HL-60 (cell line): ENCODE measurements at regions not wholly inside any gene's neighbourhood (a gene's known extent, or its start where the extent isn't known, plus 50 kb on each side); places are given as distances from the start of the nearest gene placed in this dataset.

Experiments used
- DNase-seq, 2 experiments: peaks; one replicate each; pipeline ENCODE4 v3.0.0-alpha.2; 2010 to 2020; ENCODE audit warnings: low read depth in 1 of 2, low spot score in 1 of 2
- H3K27ac ChIP-seq: fragments of 250-450 bp; sonication (Bioruptor Pico); replicated peaks from 2 replicates; pipeline ENCODE4 v1.5.1; 2020; ENCODE audit warnings: mild to moderate bottlenecking, moderate library complexity
- H3K27me3 ChIP-seq: fragments of 250-450 bp; sonication (Bioruptor Pico); 2 replicates; pipeline ENCODE4 v1.5.1; 2021; ENCODE audit warnings: mild to moderate bottlenecking, moderate library complexity; ENCODE audit not compliant: insufficient read depth, poor library complexity, severe bottlenecking
- H3K4me3 ChIP-seq: replicated peaks from 2 replicates; pipeline ENCODE4 v1.5.1; 2011; ENCODE audit warnings: mild to moderate bottlenecking, control low read depth, low read length; ENCODE audit not compliant: insufficient read depth
- GABPA ChIP-seq: IDR thresholded peaks from 2 replicates; pipeline ENCODE4 v1.6.1; 2012; ENCODE audit warnings: low read depth
- POLR2AphosphoS5 ChIP-seq: IDR thresholded peaks from 2 replicates; pipeline ENCODE4 v1.6.1; 2012; ENCODE audit warnings: low read depth
- SPI1 ChIP-seq: IDR thresholded peaks from 2 replicates; pipeline ENCODE4 v1.6.1; 2012; ENCODE audit warnings: low read depth, mild to moderate bottlenecking, borderline replicate concordance
- TF ChIP-seq, protein P1 (sequence below): IDR thresholded peaks from 2 replicates; pipeline ENCODE4 v1.6.1; 2012; ENCODE audit warnings: low read depth; ENCODE audit not compliant: insufficient replicate concordance
- TF ChIP-seq, protein P2 (sequence below): IDR thresholded peaks from one replicate; pipeline ENCODE4 v1.5.1; 2011; ENCODE audit warnings: low read length, control low read depth, inconsistent platforms; ENCODE audit not compliant: insufficient read depth

DNA sequence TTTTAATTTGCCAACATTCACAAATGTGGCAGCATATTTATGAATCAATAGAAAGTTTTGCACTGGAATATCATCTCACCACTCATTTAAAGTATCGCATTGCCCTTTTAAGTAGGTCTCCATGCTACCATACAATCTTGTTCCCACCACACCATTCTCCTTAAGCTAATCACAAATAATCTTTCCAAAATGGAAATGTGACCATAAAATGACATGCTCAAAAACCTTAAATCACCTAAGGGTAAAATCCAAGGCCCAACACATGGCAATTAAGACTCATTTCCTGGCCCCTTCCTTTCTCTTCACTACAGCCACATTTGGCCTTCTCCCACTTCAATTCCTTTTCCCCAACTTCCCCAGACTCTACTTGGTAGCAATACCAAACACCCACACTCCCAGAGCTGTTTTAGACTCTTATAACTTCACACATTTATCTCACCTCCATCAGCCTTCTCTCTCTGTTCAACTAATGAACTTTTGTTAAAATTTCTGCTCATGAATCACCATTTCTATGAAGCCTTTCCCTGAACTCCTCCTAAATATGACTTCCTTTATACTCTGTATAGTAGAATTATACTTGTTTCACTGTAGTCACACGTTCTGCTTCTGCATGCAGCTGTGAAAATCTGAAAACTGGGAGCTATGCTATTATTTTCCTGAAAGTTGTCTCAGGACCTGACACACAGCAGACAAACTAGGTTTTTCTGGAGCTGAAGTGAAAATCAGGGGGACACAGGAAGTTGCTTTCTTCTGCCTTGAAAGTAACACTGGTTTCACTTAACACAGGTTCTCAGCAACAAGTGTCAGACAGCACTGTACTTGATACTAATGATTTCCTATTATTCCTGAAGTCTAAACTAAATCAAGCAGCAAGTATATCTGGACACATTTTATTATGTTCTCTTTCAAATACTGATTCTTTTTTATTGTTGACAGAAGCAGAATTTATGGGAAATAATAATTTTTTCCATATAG lies 303.9 kb downstream of the ZEB2 start:
- TF ChIP-seq POLR2AphosphoS5 = no peak
- TF ChIP-seq, protein P1, sequence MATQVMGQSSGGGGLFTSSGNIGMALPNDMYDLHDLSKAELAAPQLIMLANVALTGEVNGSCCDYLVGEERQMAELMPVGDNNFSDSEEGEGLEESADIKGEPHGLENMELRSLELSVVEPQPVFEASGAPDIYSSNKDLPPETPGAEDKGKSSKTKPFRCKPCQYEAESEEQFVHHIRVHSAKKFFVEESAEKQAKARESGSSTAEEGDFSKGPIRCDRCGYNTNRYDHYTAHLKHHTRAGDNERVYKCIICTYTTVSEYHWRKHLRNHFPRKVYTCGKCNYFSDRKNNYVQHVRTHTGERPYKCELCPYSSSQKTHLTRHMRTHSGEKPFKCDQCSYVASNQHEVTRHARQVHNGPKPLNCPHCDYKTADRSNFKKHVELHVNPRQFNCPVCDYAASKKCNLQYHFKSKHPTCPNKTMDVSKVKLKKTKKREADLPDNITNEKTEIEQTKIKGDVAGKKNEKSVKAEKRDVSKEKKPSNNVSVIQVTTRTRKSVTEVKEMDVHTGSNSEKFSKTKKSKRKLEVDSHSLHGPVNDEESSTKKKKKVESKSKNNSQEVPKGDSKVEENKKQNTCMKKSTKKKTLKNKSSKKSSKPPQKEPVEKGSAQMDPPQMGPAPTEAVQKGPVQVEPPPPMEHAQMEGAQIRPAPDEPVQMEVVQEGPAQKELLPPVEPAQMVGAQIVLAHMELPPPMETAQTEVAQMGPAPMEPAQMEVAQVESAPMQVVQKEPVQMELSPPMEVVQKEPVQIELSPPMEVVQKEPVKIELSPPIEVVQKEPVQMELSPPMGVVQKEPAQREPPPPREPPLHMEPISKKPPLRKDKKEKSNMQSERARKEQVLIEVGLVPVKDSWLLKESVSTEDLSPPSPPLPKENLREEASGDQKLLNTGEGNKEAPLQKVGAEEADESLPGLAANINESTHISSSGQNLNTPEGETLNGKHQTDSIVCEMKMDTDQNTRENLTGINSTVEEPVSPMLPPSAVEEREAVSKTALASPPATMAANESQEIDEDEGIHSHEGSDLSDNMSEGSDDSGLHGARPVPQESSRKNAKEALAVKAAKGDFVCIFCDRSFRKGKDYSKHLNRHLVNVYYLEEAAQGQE = no peak
- TF ChIP-seq GABPA = no peak
- TF ChIP-seq SPI1 = no peak
- TF ChIP-seq, protein P2, sequence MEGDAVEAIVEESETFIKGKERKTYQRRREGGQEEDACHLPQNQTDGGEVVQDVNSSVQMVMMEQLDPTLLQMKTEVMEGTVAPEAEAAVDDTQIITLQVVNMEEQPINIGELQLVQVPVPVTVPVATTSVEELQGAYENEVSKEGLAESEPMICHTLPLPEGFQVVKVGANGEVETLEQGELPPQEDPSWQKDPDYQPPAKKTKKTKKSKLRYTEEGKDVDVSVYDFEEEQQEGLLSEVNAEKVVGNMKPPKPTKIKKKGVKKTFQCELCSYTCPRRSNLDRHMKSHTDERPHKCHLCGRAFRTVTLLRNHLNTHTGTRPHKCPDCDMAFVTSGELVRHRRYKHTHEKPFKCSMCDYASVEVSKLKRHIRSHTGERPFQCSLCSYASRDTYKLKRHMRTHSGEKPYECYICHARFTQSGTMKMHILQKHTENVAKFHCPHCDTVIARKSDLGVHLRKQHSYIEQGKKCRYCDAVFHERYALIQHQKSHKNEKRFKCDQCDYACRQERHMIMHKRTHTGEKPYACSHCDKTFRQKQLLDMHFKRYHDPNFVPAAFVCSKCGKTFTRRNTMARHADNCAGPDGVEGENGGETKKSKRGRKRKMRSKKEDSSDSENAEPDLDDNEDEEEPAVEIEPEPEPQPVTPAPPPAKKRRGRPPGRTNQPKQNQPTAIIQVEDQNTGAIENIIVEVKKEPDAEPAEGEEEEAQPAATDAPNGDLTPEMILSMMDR = no peak
- Histone ChIP-seq H3K27ac (no peak overlapping the region), H3K4me3 (no peak overlapping the region), H3K27me3 (no peaks in the 10 kb centered on the region)
- no peak for DNase-seq

DNA sequence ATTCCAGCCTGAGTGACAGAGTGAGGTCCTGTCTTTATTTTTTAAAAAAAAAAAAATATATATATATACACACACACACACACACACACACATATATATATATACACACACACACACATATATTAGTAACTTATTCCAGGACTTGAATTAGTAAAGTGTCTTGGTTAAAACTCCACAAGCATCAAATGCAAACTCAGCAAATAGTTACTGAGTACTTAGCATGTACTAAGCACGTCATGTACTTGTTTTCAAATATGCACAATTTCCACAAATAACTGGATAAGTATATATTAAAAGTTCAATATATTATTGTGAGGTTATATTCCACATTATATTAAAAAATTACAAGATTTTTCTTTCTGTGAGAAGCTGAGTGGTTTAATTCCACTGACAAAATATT lies 304.7 kb downstream of the ZEB2 start:
- DNase-seq = no peak
- H3K4me3 ChIP-seq = no peak overlapping the region
- no peak overlapping the region for H3K27ac ChIP-seq
- TF ChIP-seq SPI1 = no peak
- no peak for TF ChIP-seq GABPA
- TF ChIP-seq, protein P1 = no peak
- TF ChIP-seq, protein P2 = no peak
- no peak for TF ChIP-seq POLR2AphosphoS5
- no peaks in the 10 kb centered on the region for H3K27me3 ChIP-seq

DNA sequence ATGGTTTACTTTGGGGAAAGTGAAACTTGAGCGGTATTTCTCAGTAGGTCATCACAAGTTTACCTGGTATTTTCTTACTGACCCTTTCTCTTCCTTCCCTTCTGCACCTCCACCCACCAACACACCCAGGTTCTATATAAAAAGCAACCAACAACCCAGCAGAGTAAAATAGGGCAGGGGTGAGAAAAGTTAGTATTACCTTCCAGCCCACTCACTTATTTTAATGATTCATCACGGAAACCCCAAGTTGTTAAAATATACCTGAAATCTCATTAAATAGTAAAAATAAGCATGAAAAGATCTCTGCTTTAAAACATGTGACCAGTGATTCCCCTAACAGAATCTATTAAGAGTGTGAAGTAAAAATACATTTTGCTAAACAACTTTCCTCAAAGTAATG lies 306.1 kb downstream of the ZEB2 start:
- Histone ChIP-seq H3K27ac (no peak overlapping the region), H3K4me3 (no peak overlapping the region), H3K27me3 (no peaks in the 10 kb centered on the region)
- no peak for DNase-seq
- TF ChIP-seq POLR2AphosphoS5 = no peak
- TF ChIP-seq, protein P2 = no peak
- TF ChIP-seq GABPA = no peak
- TF ChIP-seq SPI1 = no peak
- TF ChIP-seq, protein P1 = no peak
